Hippocampal formation (tissue), 2 donors: ENCODE measurements at regions not wholly inside any gene's neighbourhood (a gene's known extent, or its start where the extent isn't known, plus 50 kb on each side); places are given as distances from the start of the nearest gene placed in this dataset.
"Not testable (repeated sequence)": the region's sequence is repeated elsewhere in the genome, so short reads cannot be mapped to it uniquely, and the experiment has no call there.

Experiments used
- DNase-seq, 2 donors: peaks; one replicate each; lab custom pipeline; 2025; lab: John Stamatoyannopoulos, UW

- DNase-seq = peak; percentile 14 to 78
Observed at GRCh38 chr21:16420031-16420724, 690.4 kb downstream of the USP25 start.

- no peak for DNase-seq
Observed at GRCh38 chr21:16421007-16421406, 691.2 kb downstream of the USP25 start.

- DNase-seq = no peak
Observed at GRCh38 chr21:16421965-16422364, 692.2 kb downstream of the USP25 start.

- no peak for DNase-seq
Observed at GRCh38 chr21:16422702-16423101, 692.9 kb downstream of the USP25 start.

GRCh38 chr21:16423921-16424320 is 694.1 kb downstream of the USP25 start:
- DNase-seq = no peak

- peak in 1 of 2 donors; percentile 39 for DNase-seq
Observed at GRCh38 chr21:16424331-16424751, 694.6 kb downstream of the USP25 start.

- DNase-seq = no peak
Observed at GRCh38 chr21:16425376-16425775, 695.6 kb downstream of the USP25 start.

GRCh38 chr21:16426936-16427335 is 697.2 kb downstream of the USP25 start:
- DNase-seq = no peak

- DNase-seq = no peak
Observed at GRCh38 chr21:16427587-16428087, 697.9 kb downstream of the USP25 start.

GRCh38 chr21:16437586-16437985 is 707.8 kb downstream of the USP25 start:
- DNase-seq = no peak

- DNase-seq = no peak
Observed at GRCh38 chr21:16438761-16439160, 709.0 kb downstream of the USP25 start.

GRCh38 chr21:16441789-16442188 is 712.0 kb downstream of the USP25 start:
- DNase-seq = no peak

GRCh38 chr21:16454399-16454798 is 724.6 kb downstream of the USP25 start:
- no peak for DNase-seq

GRCh38 chr21:16455526-16455925 is 725.7 kb downstream of the USP25 start:
- DNase-seq = no peak

- DNase-seq = peak; percentile 63 to 90
Observed at GRCh38 chr21:16455978-16456377, 726.2 kb downstream of the USP25 start.

- no peak for DNase-seq
Observed at GRCh38 chr21:16457498-16457897, 727.7 kb downstream of the USP25 start.

- DNase-seq = no peak
Observed at GRCh38 chr21:16460936-16461335, 731.2 kb downstream of the USP25 start.

GRCh38 chr21:16464211-16464889 is 734.6 kb downstream of the USP25 start:
- not testable (repeated sequence) for DNase-seq

- DNase-seq = no peak
Observed at GRCh38 chr21:16468184-16468583, 738.4 kb downstream of the USP25 start.

- no peak for DNase-seq
Observed at GRCh38 chr21:16473988-16474387, 744.2 kb downstream of the USP25 start.

- DNase-seq = no peak
Observed at GRCh38 chr21:16476056-16476825, 746.5 kb downstream of the USP25 start.

GRCh38 chr21:16488042-16488441 is 758.3 kb downstream of the USP25 start:
- no peak for DNase-seq

- no peak for DNase-seq
Observed at GRCh38 chr21:16492356-16492755, 762.6 kb downstream of the USP25 start.
